Neural progenitor cell (in vitro differentiated cells): ENCODE measurements at regions not wholly inside any gene's neighbourhood (a gene's known extent, or its start where the extent isn't known, plus 50 kb on each side); places are given as distances from the start of the nearest gene placed in this dataset.

Source experiments
- EZH2 ChIP-seq: fragments of 200-600 bp; sonication (generic); IDR thresholded peaks from 2 replicates; pipeline ENCODE4 v1.6.1; 2017; ENCODE audit warnings: antibody characterized with exemption, mild to moderate bottlenecking, moderate library complexity
- EZH2phosphoT487 ChIP-seq: fragments of 200-600 bp; sonication (generic); IDR thresholded peaks from 2 replicates; pipeline ENCODE4 v1.6.1; 2017; ENCODE audit warnings: antibody characterized with exemption
- TF ChIP-seq, protein P1 (sequence below): fragments of 200-600 bp; sonication (generic); IDR thresholded peaks from 2 replicates; pipeline ENCODE4 v1.5.1; 2017; ENCODE audit warnings: antibody characterized with exemption, mild to moderate bottlenecking

DNA sequence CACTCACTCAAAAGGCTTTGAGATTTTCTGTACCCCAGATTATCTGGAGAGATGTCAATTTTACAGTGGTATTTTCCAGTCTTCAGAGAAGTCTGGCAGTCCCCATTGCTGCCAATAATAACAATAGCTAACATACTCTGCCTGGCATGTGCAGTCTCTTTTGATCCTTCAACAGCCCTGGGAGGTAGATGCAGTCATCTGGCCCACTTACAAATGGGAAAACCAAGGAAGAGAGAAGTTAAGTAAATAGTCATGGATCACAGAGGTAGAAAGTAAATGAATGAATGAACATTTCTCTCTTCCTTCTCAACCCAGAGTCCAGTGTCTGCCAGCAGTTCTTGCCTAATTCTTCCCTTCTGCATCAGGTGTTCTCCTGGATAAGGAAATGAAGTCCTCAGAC is 113.0 kb upstream of the EDNRA start:
- TF ChIP-seq, protein P1, sequence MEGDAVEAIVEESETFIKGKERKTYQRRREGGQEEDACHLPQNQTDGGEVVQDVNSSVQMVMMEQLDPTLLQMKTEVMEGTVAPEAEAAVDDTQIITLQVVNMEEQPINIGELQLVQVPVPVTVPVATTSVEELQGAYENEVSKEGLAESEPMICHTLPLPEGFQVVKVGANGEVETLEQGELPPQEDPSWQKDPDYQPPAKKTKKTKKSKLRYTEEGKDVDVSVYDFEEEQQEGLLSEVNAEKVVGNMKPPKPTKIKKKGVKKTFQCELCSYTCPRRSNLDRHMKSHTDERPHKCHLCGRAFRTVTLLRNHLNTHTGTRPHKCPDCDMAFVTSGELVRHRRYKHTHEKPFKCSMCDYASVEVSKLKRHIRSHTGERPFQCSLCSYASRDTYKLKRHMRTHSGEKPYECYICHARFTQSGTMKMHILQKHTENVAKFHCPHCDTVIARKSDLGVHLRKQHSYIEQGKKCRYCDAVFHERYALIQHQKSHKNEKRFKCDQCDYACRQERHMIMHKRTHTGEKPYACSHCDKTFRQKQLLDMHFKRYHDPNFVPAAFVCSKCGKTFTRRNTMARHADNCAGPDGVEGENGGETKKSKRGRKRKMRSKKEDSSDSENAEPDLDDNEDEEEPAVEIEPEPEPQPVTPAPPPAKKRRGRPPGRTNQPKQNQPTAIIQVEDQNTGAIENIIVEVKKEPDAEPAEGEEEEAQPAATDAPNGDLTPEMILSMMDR: no peak
- TF ChIP-seq EZH2: no peak
- no peak for TF ChIP-seq EZH2phosphoT487
